ENCODE measurements at regions not wholly inside any gene's neighbourhood (a gene's known extent, or its start where the extent isn't known, plus 50 kb on each side); places are given as distances from the start of the nearest gene placed in this dataset.
"Not testable (repeated sequence)": the region's sequence is repeated elsewhere in the genome, so short reads cannot be mapped to it uniquely, and the experiment has no call there.

DNA sequence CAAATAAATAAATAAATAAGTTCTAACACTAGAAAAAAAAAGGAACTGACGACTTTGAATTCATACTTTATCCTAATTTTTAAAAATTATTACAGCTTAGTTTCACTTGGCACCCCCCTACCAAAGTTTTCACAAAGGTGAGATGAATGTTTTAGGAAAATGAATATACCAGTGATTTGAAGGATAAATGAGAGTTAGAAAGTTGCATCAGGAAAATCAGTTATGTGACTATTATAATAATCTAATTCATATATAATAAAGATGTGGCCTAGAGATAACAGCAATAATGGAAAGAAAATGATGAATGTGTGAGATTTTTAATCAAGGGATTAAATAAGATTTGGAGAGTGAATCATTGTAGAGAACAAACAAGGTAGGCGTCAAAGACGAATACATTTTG is 103.0 kb upstream of the RAP1B start:
- DNase-seq (ENCODE audit: low spot score): no peak

DNA sequence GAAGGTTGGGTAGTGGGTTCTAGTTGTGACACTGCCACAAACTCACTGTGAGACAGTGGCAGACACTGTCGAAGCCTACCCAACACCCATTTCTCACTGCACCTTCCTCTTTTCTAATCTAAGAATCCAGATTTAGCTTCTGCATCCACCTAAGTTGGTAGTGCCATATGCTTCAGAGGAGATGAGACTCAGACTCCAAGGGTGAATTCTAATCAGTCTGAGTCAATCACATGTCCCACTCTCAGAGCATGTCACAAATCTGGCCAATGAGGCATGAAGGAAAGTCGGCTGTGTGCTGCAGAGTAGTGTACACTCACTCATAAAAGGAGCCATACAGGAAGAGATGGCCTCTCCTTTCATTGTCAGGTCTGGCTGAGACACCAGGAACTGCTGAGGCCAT is 102.1 kb upstream of the RAP1B start:
- DNase-seq (ENCODE audit: low spot score): no peak

DNA sequence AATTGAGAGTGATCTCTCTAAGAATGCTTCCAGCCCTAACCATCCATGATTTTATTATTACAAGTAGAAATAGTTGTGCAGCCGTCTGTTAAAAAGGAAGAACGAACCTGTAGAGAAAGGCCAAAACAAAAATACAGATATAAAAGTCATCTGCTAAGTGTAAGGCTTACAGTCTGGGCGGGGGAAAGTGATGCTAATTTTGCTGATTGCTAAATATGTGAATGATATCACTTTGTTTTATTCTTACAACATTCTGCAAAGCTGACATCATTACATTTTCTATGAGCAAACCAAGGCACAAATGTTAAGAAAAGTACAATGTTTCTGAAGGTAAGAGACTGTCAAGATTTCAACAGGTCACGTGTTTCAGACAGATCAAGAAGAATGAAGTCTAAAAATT is 101.5 kb upstream of the RAP1B start:
- no peak for DNase-seq (ENCODE audit: low spot score)

DNA sequence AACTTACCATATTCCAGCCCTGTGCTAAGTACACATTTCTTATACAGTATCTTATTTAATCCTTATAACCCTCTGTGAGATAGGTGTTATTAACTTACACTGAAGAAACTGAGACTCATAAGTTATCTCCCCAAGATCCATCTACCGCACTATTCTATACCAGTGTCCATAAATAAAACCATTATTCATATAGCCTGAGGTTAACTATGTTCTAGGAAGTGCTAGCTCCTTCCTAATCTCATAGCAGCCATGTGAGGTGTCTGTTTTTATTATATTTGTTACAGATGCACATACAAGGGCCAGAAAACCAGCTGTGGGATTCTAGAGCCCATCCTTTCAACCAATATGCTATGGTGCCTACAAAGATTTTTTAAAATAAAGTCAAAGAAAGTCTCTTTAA is 100.3 kb upstream of the RAP1B start:
- no peak for DNase-seq (ENCODE audit: low spot score)

DNA sequence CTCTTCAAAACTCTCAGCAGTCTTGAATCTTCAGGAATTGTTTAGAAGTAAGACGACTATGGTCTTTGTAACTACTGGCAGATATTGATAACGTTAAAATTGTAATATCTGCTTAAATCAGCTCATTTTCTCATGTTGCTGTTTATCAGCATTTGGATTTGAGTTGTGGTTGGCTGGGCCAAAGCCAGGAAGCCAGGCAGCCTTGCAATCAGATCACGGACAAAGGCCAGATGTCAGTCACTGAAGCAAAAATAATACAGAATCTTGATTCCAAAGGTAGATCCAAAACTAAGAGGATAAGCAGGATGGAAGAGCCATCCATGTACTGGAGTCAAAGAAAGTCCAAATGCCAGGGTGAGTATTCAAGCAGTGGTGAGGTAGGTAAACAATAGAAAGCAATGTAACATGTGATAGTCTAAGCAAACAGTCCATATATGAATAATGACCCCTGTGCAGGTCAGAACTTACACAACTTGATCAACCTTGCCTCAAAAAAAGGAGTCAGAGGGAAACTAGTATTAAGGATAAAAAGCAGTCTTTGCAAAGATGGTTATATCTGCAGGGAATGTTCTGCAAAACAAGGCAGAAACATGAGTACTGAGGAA is 95.8 kb upstream of the RAP1B start:
- no peak for DNase-seq (ENCODE audit: low spot score)

DNA sequence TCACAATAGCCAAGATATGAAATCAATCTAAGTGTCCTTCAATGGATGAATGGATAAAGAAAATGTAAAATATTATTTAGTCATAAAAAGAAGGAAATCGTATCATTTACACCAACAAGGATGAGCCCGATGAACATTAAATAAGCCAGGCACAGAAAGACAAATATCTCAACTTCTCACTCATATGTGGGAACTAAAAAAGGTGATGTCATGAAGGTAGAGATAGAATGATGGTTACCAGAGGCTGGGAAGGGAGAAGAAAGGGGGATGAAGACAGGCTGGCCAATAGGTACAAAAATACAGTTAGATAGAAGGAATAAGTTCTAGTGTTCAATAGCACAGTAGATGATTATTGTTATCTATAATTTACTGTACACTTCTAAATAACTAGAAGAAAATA is 94.9 kb upstream of the RAP1B start:
- DNase-seq (ENCODE audit: low spot score): no peak

DNA sequence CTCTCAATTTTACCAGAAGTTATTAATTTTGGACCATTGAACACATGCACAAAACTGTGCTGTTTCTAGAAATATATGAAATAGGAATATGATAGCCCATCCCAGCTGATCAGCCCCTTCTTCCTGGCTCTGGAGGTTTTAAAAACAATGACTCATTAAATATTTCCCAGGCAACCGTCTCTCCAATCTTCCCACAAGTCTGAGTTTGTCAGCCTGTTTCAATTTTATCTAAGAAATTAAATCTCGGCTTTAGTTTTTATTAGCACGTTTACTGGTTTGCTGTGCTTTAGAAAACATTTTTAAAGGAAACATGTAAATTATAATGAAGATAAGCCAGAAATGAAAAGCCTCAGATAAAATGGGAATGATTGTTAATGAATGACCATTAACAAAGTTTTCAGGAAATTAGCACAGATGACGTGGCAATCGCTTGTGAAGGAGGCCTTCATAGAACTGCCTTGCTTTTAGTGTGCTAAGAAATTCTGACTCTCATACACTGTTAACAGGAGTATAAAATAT is 89.3 kb upstream of the RAP1B start:
- DNase-seq (ENCODE audit: low spot score): no peak

DNA sequence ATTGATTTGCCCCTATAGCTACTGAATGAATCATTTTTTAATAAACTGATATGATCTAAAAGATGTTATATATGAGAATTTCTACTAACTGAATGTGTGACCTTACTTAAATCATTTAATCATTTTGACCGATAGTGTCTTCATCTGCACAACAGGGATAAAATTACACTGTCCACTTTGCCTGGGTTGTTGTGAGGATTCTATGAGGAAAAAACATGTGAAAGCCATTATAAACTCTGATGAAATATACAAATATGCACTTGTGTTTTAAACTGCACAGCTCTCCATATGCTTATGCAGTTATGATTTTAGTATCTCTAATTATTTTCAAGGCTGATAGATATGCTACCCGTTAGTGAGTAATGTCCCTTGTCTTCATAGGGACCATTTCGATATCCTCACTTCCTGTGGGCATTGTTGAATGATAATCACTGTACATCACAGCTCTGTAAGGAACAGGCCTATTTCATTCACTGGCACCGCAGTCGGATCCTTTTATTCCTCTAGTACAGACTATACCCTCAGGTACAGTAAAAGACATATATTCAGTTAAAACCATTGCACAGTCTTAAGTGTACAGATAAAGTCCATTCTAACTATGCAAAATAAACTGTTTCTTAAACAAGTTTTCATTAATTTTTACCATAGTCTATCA is 88.7 kb upstream of the RAP1B start:
- DNase-seq (ENCODE audit: low spot score): no peak

DNA sequence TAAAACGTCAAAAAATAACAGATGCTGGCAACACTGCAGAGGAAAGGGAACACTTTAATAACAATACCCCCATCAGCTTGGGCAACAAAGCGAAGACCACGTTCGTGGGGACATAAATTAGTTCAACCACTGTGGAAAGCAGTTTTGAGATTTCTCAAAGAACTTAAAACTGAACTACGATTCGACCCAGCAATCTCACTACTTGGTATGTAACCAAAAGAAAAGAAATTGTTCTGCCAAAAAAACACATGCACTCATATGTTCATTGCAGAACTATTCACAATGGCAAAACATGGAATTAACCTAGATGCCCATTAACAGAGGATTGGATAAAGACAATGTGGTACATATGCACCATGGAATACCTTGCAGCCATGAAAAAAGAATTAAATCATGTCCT is 81.2 kb upstream of the RAP1B start:
- DNase-seq (ENCODE audit: low spot score): no peak

DNA sequence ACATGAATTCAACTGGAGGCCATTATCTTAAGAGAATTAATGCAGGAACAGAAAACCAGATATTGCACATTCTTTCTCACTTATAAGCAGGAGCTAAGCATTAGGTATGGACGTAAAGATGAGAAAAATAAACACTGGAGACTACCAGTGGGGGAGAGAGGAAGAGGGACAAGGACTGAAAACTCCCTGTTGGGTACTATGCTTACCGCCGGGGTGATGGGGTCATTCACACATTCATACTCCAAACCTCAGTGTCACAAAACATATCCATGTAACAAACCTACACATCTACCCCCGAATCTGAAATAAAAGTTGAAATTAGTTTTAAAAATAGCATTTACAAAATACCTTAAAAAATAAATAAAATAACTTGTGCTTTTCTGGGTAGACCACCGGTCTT is 80.8 kb upstream of the RAP1B start:
- no peak for DNase-seq (ENCODE audit: low spot score)

DNA sequence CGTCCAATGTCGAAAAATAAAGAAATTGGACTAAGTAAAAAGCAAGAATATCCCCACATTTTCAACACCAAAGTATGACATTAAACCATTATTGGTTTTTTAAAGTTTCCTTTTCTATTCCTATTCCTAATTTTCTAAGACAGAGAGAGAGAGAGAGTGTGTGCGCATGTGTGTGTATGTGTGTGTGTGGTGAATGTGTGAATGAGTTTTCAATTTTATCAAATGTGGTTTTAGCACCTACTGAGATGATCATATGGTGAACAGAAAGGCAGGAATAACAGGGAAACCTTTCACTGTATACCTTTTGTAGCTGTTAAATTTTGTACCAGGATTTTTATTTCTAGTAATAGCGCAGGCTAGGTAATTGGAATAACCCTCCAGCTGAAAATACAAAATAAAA is 80.4 kb upstream of the RAP1B start:
- DNase-seq (ENCODE audit: low spot score): no peak

DNA sequence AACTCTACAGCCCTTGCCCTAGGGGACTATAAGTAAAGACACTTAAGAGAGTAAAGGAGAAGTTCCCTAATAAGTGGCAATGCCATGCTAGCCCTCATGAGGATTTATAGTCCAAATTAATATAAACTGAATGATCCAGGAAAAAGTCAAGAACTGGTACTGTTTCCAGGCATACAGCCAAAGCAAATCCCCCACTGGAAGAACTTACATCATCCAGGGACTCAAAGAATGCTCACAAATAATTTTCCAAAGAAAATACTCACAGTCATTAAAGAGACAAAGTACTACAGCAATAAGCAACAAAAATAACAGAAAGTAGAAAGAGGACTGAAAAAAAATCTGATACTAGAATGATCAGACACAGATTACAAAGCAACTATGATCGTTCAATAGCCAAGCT is 79.7 kb upstream of the RAP1B start:
- DNase-seq (ENCODE audit: low spot score): no peak

DNA sequence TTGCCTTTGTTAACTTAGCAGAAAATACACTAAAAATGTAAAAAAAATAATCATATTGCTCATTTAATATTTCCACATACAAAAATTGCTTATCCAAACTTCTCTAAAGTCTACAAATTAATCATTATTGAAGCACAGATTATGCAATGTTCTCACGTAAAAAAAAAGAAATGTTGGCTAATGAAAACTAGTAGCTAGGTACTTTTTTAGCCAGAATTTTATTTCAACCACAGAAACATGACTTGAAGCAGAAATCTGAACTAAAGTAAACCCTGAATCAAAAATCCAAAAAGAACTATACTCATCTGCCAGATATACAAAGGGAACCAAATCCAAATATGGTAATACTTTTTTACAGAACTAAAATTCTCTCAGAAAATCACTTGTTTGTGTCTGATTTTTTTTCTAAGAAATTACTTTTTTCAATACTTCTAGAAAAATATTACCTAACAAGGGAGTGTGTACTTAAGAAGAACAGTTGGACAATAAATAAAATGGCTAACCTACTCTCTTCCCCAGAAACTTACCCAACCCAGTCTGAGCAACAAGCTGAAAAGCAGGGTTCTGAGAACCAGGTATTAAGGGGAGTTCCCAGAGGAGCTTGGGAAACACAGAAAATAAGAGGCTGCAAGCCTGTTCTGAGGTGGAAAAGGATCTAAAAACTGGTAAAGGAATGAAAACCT is 78.4 kb upstream of the RAP1B start:
- no peak for DNase-seq (ENCODE audit: low spot score)

DNA sequence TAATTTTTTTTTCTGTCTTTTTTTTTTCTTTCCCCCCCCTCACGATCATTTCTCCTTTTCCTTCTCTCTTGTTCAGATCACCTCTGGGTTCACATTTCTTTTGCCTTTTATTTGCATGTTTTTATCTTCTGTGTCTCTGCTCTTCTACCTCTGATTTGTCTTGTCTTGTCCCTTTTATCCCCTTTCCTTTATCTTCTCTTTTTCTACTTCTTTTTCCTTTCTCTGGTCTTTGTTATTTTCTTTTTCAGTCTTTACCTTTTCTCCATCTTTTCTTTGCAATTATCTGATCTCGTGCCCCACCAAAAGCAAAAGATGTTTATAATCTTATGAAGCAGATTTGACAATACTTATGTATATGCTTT is 77.8 kb upstream of the RAP1B start:
- DNase-seq (ENCODE audit: low spot score): no peak

DNA sequence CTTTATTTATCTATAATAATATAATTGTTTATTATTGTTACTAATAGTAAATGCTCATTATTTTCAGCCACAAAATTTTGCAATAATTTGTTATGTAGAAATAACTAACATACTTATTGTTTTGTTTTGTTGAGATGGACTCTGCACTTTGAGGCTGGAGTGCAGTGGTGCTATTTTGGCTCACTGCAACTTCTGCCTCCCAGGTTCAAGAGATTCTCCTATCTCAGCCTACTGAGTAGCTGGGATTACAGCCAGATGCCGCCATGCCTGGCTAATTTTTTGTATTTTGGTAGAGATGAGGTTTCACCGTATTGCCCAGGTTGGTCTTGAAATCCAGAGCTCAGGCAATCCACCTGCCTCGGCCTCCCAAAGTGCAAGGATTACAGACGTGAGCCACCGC is 76.6 kb upstream of the RAP1B start:
- DNase-seq (ENCODE audit: low spot score): no peak

DNA sequence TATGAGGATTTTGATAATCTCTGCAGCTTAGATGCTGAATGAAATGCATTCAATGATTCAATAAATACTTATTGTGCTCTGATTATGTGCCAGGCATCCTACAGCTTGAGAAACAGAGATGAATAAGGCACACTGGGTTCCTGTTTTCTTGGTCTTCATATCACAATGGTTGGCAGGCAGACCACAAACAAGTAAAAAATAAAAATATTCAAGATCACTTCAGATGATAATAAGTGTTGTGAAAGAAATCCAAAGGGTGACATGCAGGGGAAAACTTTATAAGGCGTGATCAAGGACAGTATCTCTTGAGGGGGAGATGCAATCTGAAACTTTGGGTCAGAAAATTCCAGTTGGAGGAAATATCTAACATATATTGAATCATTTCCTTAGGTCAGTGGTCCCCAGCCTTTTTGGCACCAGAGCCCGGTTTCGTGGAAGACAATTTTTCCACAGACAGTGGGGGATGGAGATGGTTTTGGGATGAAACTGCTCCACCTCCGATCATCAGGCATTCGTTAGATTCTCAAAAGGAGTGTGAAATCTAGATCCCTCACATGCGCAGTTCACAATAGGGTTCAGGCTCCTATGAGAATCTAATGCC is 73.7 kb upstream of the RAP1B start:
- DNase-seq (ENCODE audit: low spot score): no peak

DNA sequence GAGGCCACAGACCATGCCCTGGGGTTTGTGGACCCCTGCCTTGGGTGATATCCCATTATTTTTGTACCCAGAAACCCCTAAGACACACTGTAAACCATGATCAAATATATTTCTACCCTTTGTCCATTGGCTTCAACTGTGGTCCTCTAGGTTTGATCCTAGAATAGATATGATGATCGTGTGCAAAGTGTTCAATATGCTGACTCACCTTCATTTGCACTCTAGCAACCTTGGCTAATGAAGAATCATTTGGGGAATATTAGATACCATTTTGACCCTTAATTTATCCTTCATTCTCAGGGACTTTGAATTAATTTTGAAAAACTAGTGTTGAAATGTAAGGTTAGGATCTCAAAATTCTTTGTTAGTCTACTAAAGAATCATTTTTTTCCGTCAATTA is 73.1 kb upstream of the RAP1B start:
- DNase-seq (ENCODE audit: low spot score): no peak

DNA sequence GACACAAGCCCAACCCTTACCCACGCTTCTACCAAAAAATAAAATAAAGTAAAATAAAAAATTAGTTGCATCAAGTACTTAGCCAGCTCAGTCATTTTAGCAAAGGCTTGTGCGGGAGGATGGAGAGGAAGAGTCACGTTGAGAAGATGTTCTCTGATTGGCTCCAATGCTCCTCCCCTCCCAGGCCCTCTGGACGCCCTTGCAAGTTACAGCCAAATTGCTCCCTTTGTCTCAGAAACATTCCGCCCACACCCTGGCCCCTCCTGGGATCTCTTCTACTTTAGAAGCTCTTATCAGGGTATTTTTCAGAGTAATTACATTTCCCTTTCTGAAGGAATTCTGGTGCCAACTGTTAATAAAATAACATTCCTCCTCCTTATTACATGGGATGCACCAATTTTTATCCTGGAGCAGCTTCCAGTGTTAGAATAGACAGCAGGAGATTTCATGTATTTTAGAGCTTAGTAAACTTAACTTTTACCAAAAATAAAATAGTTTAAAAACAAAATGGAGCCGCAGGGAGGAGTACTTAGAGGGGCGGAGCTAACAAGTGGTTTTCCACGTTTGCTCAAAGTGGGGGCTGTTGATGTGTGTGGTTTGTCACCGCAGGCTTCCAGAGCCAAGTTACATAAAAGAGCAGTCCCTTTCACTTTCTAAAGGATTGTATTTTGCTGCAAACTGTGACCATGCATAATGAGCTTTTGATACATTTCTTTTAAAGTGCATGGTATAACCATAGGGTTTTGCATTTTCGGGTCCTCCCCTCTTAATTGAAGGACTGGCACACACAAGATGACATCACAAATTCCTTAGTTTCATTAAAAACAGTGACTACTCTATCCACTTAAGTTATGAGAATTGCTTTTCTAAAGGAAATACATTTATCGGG is 71.7 kb upstream of the RAP1B start:
- DNase-seq (ENCODE audit: low spot score): no peak

DNA sequence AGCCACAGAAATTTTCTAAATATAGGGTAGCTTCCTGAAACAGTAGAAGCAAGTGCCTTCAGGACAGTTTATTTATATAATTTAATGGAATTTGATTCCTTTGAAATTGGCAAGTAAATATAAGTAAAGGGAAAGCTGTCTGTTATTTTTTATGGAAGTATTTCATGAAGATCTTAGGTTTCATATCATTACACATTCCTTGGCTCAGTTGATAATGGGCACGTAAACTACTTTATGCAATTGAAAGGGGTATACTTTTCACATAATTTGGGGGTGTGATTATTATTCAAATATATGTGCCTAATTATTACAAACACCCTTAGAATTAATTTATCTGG is 71.1 kb upstream of the RAP1B start:
- DNase-seq (ENCODE audit: low spot score): no peak

DNA sequence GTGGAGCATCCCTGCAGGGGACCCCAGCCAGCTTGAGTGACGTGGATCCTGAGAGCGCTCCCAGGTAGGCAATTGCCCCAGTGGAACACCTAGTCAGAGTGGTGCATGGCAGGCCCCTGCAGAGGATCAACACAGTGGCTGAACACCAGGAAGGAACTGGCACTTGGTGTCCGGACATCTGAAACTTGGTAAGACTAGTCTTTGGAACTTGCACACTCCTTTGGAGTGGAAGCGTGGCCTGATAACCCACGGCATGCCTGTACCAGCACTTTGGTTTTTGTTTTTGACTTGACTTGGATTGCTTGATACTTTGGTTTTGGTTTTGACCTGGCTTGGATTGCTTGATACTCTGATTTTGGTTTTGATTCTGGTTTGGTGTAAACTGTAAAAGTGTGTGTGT is 69.9 kb upstream of the RAP1B start:
- not testable (repeated sequence) for DNase-seq (ENCODE audit: low spot score)

DNA sequence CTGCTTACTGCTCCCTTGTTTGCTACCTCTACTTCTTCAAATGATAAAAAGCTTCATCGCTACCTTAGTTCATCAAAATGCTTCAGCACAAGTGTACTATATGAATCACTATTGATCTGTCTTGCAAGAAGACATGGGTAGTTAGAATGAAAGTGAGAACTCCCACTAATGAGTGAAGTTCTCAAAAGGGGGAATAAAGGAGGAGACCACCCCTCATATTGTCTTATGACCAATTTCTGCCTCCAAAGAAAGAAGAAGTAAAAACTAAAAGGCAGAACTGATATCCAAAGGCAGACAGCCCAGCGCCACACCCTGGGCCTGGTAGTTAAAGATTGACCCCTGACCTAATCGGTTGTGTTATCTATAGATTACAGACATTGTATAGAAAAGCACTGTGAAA is 63.4 kb upstream of the RAP1B start:
- DNase-seq (ENCODE audit: low spot score): not testable (repeated sequence)

DNA sequence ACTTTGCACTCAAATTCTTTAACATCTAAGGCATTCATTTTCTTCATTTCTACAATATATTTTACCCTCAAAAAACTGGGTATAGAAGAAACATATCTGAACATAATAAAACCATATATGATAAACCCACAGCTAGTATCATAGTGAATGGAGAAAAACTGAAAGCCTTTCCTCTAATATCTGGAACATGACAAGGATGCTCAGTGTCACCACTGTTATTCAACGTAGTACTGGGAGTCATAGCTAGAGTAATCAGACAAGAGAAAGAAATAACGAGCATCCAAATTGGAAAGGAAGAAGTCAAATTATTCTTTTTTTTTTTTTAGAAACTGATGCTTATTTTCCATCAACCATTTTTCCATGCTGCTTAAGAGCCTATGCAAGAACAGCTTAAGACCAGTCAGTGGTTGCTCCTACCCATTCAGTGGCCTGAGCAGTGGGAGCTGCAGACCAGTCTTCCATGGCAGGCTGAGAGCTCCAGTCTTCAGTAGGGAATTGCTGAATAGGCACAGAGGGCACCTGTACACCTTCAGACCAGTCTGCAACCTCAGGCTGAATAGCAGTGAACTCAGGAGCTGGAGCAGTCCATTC is 58.0 kb upstream of the RAP1B start:
- DNase-seq (ENCODE audit: low spot score): not testable (repeated sequence)
